GM21360 (cell line): ENCODE measurements at regions not wholly inside any gene's neighbourhood (a gene's known extent, or its start where the extent isn't known, plus 50 kb on each side); places are given as distances from the start of the nearest gene placed in this dataset.

ENCODE experiments used
- ATAC-seq: cut with Tn5 transposase; IDR thresholded peaks from one replicate; pipeline ENCODE4 v1.9.1; 2021; ENCODE audit warnings: mild to moderate bottlenecking, moderate library complexity; ENCODE audit not compliant: unreplicated experiment

- ATAC-seq: no peak
Observed at GRCh38 chr4:129345609-129346008, 249.7 kb downstream of the C4orf33 start.

DNA sequence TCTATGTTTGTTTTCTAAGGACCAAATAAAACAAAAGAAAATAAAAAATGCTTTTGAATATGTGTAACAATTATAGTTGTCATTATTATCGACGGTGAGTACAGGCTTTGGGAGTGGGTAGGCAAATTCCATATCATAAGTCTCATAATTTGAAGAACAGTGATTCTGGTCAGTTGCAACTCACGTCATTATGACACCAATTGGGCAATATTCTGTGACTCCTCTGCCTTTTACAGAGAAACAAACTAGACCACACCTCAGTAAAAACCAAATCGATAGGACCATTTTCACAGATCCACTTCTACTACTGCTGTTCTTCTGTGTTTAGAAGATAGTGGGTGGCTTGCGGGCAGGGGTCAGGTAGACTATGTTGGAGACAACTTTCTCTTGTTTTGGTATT, 250.1 kb downstream of the C4orf33 start:
- ATAC-seq: no peak

DNA sequence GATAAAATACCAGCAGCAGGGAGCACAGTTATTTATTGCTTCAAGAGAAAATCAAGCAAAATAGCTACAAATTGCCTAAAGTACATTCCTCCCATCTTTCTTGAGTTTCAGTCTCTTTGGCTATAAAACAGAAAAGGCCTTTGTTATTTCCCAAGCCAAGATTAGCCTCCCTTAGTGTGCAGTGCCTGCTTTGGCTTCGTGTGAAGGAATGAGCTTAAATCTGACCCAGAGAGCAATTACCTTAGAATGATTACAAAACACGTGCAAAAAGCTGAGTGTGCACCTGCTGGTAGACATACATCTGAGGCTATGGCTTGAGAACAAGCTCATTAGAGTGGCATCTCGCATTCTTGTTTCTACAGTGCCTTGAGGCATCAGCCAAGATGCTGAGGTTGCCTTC, 250.8 kb downstream of the C4orf33 start:
- ATAC-seq: no peak

DNA sequence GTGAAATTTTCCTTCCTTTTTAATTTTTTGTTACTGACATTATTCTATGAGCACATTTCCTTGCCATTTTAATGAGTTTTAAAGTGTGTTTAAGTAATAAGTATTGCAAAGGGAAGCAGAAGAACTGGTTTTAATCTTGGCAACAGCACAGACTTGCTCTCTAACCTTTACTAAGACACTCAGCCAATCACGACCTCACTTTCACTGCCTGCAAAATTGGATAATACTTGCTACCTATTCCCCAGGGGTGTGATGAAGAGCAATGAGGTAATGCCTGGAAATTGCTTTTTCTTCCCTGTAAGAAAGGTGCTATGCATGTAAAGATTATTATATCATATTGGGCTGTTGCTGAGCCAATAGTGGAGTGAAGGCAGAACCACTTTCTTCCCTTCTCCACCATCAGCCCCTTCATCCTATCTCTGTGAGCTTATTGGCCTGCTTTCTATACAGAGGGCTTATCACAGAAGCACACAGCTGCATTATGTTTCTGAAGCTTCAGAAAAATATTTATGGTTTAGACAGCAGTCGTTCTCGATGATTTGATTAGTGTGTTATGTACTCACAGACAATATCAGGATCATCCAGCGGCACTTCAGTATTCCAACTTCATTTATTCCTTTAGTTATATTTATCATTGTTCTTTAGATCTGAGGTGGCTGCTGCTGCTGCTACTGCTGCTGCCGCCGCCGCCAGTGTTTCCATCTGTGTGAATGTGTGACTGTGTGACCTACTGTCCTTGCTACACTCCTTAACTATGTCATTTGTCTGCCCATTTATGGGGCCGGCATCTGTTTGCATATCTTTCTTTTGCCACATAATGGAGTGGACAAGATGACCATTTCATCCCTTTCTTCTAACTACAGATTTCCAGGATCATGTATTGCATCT, 255.1 kb downstream of the C4orf33 start:
- ATAC-seq: no peak

GRCh38 chr4:129352480-129352879, 256.5 kb downstream of the C4orf33 start:
- ATAC-seq: no peak

DNA sequence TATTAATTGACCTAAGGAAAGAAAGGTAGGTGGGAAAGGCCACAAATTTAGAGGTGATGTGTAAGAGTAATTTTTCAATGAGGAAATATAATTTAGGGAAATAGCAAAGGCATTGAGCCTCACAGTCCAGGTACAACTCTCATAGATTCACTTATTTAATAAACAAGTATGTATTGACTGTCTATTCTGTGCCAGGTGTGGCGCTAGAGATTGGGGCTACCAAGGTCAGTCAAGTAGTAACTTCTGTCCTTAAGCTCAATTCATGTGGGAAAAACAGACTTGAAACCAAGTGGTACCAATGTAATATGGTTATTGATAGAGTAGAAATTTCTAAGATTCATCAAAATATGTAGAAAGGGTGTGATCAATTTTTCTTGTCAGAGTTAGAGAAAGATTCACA, 257.5 kb downstream of the C4orf33 start:
- ATAC-seq: no peak

DNA sequence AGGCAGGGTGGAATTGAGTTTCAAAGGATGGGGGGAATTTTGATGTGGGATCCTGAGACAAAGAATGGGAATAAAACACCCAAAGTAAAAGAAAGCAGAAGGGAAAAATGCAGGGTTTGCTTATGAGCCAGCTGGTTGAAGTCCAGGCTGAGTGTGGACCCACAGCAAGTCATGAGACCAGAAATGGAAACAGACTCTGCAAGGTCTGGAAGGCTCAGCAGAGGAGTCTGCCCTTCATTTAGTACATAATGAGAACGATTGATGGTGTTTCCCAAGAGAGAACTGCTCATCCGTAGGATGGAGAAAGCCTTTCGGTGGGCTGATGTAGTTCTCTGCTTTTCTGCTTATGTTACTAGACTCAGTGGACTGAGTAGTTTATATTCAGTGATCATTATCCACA, 259.1 kb downstream of the C4orf33 start:
- ATAC-seq: no peak

DNA sequence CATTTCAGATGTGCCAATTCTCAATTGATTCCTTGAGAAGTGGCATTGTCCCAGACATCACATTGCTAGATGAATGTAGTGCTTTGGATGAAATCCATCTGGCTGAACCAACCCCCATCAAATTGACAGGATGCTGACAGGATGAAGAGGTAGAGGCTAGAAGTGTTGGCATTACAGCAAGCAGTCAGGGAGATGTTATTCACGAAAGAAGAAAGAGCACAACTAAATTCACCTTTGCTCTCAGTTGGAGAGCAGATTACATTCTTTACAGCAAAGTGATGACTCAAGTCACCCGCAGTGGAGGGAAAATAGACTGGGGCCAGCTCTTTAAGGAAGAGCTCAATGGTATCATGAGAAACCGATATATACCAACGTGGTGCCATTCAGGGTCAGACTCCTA, 259.6 kb downstream of the C4orf33 start:
- ATAC-seq: no peak

DNA sequence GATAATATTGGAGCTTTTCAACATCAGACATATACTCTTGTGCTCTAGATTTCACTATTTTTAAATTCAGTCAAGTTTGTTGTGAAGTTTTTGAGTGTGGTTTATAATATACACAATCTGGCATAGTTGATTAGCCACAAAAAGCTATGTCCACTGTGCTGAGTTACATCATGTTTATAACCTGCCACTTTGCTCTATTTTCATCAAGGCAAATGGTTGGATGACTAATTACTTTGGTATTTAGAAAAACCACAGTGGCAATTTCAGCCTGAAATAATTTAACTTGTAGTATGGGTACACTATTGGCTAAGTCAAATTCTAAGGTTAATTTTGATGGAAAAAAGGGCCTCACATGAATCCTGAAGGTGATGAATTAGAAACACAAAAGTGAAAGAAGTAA, 262.6 kb downstream of the C4orf33 start:
- ATAC-seq: no peak

DNA sequence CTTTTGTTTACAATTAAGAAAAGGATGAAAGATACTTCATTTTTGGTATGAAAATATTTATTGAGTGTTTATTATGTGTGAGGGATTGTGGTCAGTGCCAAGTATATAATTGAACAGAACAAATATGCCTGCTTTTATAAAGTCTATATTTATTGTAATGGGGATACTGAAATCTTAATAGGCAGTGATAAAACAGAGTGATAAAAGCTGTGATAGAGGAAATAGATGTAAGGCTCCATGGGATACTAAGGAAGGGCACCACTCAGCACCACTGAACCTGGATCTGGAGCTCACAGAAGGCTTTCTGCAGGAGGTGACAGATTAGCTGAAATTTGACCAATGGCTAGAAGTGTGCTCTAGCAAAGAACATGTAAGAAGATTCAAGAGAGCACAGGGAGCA, 263.5 kb downstream of the C4orf33 start:
- ATAC-seq: no peak

GRCh38 chr4:129362691-129363274, 266.8 kb downstream of the C4orf33 start:
- peak; percentile 91 for ATAC-seq

- no peak for ATAC-seq
Observed at GRCh38 chr4:129364747-129365452, 268.9 kb downstream of the C4orf33 start.

DNA sequence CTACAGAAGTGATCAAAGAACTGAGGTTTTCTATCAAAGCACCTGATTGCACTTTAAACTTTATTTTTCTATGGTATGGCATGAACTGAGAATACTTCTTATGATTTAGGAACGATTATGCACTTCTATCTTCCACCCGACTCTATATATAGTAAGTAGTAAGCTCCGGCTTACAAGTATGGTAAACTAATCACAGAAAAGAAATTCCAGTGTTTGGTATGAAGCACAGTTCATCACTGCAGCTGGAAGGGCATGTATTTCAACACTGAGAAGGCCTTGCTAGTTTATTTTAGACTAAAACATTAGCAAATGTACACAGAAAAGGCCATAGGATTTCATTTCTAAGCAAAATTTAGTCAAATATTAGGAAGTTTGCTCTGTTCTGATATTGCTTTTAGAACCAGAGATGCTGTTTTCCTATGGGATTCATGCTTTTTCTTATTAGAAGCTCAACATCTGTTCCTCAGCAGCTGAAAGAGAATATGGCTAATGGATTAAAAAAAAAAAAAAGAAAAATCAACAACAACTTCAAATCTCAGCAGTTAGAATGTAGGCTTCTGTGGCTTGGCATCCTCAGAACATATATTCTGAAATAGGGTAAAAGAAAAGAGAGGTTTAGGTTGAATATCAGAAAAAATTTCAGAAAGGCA, 273.5 kb downstream of the C4orf33 start:
- ATAC-seq: no peak

DNA sequence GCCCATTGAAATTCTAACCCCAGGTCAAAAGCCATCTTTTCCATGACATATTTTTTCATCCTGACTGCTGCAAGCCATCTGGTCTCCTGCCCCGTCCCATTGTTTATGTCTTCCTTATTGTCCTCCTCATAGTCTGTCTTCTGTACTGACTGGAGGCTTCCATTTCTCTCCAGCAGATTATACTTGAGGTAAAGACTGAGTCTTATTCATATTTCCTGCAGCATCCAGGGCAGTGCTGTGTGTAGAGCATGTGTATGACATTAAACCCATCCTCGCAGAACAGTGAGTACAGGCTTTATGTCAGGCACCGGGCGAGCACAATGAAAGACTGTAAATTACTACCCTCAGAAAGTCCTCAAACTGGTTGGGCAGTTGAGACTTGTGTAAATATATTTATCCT, 275.1 kb downstream of the C4orf33 start:
- ATAC-seq: no peak

DNA sequence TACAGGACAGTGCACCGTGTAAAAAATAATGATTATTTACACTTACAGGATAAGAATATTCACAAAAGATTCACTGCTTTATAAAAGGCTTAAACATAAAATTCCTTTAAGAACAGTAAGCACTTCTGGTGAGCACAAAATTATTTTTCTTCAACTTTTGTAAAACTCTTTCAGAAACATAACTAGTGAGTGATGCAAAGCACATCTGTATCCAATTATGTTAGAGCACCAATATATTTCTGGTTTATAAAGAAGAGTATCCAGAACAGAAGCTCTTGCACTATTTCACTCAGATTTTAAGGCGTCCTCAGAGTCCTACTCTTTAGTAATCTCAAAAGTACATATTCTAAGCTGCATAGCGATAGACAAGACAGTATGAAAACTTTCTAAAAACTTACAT, 276.0 kb downstream of the C4orf33 start:
- ATAC-seq: no peak

DNA sequence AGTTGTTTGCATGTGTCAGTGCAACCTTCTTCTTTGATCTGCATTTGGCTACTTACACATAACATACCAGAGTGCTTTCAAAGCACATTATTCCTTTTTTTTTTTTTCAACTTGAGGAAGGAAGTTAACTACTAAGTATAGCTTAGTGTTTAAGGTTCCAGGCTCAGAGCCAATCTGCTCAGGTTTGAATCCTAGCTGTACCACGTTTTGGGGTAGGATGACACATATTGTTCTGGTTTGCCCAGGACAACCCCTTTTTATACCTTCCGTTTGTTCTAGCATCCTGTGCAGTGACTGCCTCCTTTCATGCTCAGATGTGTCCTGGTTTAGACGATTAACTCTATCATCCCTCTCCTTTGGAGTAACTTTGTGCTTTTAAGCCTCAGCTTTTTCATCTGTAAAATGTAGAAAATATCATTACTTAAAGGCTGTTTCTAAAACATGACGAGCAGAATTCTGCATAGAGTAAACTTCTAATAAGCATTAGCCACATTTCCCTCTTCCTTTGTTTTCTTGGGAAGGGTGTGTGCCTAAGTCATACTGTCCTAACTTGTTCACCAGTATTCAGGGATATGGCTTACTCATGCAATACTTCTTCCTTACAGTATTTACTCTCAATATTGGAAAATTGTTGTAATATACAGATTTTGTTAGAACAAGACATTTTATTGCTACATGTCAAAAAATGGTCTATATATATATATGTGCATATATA, 281.3 kb downstream of the C4orf33 start:
- ATAC-seq: no peak

- ATAC-seq: no peak
Observed at GRCh38 chr4:129378364-129378763, 282.4 kb downstream of the C4orf33 start.

DNA sequence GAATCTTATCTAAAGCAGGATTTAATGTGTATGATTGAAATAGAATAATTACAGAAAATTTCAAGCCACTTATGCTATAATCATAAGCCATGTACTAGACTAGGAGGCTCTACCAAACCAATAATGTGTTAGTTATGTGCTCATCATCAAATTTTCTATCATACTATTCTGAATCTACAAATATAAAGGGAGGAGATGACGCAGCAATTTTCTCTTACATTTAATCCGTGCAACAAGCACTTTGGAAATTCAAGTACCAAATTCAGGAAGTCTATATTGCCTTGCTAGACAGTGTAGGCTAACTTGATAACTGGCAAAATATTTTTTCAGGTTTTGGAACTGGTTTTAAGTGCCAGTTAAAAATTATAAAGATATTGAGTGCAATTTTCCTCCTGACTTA, 283.5 kb downstream of the C4orf33 start:
- ATAC-seq: no peak

DNA sequence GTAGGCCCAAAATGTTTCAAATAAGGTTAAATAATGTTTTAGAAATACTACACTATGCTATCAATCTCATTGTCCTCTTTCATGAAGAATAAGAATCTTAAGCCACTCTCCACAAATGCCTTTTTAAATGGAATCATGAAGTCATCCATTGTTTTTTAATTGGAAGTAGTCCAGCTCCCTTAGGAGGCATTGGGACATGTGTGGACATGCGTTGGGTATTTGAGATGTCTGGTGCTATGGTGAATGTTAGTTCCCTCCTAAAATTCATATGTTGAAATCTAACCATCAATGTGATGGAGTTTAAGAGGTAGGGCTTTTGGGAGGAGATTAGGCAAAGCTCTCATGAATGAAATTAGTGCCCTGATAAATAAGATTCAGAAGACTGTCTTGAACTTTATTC, 289.0 kb downstream of the C4orf33 start:
- ATAC-seq: no peak

GRCh38 chr4:129387666-129388065, 291.7 kb downstream of the C4orf33 start:
- no peak for ATAC-seq

GRCh38 chr4:129393976-129394375, 298.0 kb downstream of the C4orf33 start:
- no peak for ATAC-seq
